ENCODE measurements at regions not wholly inside any gene's neighbourhood (a gene's known extent, or its start where the extent isn't known, plus 50 kb on each side); places are given as distances from the start of the nearest gene placed in this dataset.
"Not testable (repeated sequence)": the region's sequence is repeated elsewhere in the genome, so short reads cannot be mapped to it uniquely, and the experiment has no call there.

DNA sequence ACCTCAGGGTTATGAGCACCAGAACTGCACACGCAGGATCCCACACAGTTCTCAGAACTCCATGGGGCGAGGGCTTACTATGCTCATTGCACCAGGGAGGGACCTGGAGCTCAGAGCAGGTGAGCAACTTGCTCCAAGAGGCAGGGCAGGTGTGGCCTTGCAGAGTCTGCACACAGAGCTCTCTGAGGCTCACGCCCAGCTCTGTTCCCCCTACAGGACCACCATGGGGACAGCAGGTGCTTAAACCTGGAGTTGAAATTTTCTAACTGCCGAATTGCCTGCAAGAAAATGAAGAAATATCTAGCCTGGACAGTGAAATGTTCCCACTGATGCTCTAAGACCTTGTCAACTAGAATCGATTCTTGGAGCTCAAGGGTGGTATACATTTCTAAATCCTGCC, 49.9 kb upstream of the MSMB start:
- intact Hi-C loops (cut with micrococcal nuclease), result loop anchor here (10.0 kb wide), 1 partner anchor 61 kb away; the partner anchor contains the start of gene NCOA4

DNA sequence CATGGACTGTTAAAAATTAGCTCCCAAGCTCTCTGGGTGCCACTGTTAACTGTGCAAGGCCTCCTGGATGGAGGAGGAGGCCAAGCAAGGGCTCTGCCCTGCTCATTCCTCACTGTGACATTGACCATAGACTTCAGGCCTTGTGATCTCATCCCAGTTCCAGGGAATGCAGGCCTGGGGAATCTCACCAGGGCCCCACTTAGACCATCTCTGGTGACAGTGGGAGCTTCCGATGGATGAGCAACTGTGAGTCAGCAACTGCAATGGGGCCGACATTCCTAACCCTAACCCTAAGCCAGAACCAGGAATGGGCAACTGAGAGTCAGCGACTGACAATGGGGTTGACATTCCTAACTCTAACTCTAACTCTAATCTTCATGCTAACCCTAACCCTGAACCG, 50.4 kb upstream of the MSMB start:
- intact Hi-C loops (cut with micrococcal nuclease), result loop anchor here (10.0 kb wide), 1 partner anchor 62 kb away; the partner anchor contains the start of gene NCOA4

DNA sequence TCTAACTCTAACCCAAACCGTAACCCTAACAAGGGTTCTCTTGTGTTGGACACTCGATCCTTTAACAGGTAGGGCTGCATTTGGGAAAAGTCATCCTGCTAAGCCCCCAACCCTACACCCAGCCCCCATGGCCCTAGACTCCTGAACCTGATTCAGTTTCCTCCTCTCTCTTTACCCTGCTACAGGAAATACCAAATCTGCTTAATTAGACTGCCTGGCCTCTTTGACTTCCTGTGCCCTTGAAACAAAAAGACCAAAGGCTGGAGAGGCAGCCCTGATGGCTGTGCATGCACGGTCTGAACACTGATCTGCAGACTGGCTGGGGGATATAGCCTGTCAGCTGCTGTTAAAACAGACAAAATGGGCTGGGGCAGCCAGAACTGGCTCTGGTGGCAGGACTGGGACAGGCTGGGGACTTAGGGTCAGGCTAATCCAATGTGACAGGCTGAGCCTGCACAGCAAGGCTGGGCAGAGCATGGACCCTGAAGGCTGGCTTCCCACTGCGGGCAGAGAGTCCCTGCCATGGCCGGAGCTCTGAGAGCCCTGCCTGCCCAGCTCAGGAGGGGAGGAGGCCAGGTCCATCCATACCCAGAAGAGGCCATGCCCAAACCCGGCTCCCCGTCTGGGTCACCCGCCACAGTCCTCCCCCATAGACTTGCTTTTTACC, 51.0 kb upstream of the MSMB start:
- intact Hi-C loops (cut with micrococcal nuclease), result loop anchor here (10.0 kb wide), 1 partner anchor 62 kb away; the partner anchor contains the start of gene NCOA4

DNA sequence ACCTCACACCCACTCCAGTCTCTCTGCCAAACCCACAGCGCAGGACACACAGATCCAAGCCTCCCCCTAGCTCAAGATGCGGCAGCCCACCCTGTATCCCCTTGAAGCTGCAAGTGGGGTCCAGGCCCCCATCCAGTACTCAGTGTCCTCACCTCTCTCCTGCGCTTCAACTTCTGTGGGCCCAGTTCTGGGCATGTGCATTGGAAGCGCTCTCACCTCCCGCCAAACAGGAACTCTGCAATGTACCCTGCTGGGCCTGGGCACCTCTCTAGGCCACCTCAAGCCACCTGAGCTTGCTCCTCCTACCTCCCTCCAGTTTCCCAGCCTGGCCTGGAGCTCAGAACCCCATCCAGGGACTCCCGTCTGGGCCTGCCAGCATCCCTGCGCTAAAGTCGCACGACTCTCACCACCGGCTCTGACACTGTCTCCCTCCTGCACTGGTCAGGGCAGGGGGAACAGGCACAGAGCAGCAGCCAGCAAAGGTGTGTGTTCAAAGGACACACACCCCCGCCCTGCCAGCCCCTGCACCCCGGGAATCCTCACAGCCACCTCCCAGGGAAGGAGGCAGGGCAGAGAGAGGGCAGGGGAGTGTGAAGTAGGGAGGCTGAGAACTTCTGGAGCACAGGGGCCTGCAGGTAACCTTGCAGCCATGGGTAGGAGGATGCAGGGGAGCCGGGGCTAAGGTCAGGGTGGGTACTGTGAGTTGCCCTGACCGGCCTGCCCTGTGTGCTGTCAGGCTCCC, 51.7 kb upstream of the MSMB start:
- intact Hi-C loops (cut with micrococcal nuclease), result loop anchor here (10.0 kb wide), 1 partner anchor 63 kb away; the partner anchor contains the start of gene NCOA4

DNA sequence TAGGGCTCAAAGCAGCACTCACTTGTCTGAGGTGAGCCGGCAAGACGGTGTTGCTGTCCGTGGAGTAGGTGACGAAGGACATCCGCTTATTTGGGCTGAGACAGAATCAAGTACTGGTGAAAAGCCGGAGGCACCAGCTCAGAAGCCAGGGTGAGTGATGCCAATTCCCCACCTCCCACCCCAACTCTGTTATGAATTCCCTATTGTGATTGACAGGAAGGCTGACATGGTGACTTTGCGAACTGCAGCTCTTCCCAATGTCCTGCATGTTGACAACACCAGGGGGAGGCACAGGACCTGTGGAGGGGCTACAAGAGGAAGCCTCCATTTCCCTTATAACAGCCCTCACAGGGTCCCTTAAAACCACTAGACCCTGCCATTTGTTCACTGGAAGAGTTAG, 52.3 kb upstream of the MSMB start:
- intact Hi-C loops (cut with micrococcal nuclease), result loop anchor here (10.0 kb wide), 1 partner anchor 64 kb away; the partner anchor contains the start of gene NCOA4

DNA sequence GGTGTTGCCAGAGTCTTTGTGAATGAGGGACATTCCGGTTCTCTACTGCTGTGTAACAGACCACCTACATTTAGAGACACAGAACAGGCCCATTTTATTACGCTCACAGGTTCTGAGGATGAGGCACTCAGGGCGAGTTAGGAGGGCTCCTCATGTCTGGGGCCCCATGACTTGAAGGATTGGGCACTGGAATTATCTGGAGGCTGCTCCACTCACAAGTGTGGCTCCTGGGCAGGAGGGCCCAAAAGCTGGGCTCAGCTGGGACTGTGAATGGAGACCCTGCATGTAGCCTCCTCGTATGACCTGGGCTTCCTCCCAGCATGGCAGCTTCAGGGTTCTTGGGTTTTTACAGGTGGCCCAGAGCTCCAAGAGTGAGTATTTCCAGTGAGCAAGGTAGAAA, 52.9 kb upstream of the MSMB start:
- intact Hi-C loops (cut with micrococcal nuclease), result loop anchor here (10.0 kb wide), 1 partner anchor 64 kb away; the partner anchor contains the start of gene NCOA4

DNA sequence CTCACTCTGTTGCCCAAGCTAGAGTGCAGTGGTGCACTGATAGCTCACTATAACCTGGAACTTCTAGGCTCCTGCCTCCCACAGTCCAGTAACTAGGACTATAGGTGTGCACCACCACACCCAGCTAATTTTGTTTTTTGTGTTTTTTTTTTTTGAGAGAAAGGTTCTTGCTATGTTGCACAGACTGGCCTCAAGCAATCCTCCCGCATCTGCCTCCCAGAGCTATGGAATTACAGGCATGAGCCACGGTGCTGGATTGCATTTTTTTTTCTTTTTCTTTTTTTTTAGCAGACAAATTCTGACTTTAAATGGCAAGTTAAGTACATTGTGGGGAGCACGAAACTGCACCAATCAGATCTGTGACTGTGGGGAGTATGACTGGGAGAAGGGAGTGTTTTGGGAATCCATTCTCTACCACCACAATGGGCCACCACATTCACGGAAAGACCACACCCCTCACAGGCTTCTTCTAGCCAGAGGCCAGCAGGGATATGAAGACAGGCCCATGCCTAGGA, 58.1 kb upstream of the MSMB start:
- intact Hi-C loops (cut with micrococcal nuclease), result no loop called here

DNA sequence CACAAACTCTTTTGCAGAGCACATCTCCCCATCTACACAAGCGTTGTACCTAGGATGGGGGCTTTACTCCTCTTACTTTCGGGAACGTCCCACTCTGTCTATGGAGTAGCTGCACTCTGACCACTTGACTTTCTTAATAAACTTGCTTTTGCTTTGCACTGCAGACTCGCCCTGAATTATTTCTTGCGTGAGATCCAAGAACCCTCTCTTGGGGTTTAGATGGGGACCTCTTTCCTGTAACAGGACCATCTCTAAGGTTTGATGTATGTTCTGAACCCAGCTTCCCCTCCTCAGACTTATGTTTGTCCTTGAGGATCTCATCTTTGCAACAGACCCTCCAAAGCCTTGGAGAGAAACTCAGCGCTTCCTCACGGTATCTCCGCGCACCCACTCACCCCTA, 59.3 kb upstream of the MSMB start:
- intact Hi-C loops (cut with micrococcal nuclease), result loop anchor here (5.0 kb wide), 1 partner anchor 1277 kb away; the partner anchor contains the start of gene ZNF488

DNA sequence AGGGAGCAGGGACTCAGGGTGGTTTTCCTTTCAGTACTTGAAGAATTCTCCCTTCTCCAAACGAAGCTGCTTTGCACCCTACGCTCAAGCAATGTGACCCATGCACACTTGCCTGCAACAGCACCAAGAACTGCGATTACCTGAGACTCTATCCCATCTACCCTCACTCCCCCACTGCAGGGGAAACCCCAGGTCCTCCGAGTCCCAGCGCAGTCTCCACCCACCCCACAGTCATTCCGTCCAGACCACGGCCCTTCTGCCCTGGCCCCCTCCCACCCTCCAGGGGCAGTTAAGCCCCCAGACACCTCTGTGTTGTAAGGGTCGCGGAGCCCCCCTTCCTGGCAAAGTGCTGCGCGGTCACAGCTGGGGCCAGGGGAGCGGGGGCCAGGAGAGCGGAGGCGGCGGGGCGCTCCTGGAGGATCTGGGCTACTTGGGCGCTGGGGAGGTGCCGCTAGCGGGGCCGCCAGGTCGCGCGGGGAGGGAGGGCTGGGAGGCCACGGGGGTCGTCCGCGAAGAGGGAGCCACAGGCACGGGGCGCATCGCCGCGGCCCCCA, 59.9 kb upstream of the MSMB start:
- intact Hi-C loops (cut with micrococcal nuclease), result loop anchor here (5.0 kb wide), 1 partner anchor 1276 kb away; the partner anchor contains the start of gene ZNF488

DNA sequence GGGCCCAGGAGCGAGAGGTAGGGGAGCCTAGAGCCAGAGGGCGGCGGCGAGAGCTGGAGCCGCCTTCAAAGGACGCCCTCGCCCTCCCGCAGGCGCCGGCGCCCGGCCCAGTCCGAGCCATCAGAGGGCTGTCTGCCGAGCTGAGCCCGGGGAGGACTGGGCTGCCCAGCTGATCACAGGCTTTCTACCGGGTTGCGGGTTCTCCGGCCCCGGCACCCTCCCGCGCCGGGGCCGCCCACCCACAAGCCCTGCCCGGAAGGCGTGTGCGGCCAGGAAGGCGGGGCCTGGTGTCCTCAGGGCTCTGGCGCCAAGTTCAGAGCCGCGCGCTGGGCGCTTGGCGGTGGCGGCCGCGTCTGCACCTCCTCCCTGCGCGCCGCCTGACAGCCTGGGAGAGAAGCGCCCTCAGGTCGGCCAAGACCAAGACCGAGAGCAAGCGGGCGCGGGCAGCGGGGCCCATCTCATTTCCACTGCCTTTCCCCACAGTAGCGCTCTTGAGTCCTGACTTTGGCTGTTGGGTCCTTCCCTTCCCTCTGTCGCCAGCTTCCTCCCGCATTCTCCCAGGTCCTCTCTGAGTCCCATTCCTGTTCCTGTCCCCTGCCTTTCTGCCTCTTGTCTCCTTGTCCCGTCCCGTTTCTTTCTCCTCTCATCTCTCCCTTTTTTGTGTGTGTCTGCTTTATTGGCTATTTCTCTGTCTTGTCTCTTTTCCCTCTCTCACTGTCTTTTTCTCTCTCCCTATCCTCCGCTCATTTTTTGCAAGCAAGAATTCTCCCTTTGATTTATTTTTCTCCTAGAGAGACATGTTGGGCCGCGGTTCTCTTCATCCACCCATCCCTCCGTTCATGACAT, 60.6 kb upstream of the MSMB start:
- intact Hi-C loops (cut with micrococcal nuclease), result loop anchor here (5.0 kb wide), 1 partner anchor 1276 kb away; the partner anchor contains the start of gene ZNF488

DNA sequence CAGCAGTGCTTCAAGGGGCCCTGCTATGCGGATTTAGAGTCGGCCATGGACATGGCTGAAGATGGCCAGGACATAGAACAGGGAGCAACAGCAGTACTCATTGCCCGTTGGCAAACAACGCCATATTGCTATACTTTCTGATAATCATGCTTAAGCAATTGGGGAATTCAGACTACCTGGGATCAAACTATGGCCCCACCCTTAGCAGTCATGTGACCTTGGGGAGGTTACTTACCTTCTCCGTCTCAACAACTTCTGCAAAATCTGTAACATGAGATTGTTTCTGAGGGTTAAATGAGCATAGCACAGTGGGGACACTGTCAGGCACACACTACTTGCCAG, 62.1 kb upstream of the MSMB start:
- intact Hi-C loops (cut with micrococcal nuclease), result loop anchor here (5.0 kb wide), 1 partner anchor 1274 kb away; the partner anchor contains the start of gene ZNF488

DNA sequence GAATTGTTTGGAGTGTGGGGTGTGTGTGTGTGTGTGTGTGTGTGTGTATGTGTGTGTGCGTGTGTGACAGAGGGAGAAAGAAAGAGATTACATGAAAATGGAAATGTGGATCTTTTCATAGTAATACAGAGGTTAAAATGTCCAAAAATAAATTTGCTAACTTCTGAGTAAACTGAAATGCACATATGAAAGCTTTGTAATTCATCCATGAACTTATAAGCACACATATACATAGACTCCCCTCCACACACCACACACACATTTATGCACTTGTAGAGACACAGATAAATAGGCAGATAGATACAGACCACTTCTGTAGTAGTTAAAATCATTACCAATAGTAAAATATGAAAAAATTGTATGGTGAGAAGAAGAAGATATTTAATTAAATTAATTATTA, 108.2 kb upstream of the MSMB start:
- intact Hi-C loops (cut with micrococcal nuclease), result not testable (repeated sequence)

DNA sequence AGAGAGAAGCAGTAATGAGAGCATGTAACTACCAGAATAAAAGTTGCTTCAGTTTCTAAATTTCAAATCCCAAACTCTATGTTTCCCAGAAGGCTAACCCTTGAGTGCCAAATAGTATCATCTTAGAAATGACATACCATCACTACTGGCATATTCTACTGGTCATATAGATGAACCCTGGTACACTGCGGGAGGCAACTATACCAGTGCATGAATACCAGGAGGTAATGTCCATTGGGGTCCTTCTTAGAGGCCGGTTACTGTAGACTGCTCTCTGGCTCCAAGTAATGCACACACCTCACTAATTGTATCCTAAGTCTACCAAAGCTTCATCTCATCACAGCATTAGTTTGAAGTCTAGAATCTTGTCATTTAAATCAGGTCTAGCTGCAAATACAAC, 108.6 kb upstream of the MSMB start:
- intact Hi-C loops (cut with micrococcal nuclease), result not testable (repeated sequence)

DNA sequence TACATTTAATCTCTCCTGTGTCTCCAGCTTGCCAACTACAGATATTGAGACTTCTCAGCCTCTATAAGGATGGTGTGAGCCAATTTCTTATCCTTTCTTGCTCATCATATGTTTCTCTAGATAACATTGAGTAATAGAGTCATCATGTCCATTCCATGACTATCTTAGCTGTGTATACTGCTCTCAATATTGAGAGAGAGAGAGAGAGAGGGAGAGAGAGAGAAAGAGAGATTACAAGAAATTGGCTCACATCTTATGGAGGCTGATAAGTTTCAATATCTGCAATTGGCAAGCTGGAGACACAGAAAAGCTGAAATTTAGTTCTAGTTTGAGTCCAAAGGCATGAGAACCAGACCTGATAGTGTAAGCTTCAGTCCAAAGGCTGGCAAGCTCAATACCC, 110.8 kb upstream of the MSMB start:
- intact Hi-C loops (cut with micrococcal nuclease), result not testable (repeated sequence)

DNA sequence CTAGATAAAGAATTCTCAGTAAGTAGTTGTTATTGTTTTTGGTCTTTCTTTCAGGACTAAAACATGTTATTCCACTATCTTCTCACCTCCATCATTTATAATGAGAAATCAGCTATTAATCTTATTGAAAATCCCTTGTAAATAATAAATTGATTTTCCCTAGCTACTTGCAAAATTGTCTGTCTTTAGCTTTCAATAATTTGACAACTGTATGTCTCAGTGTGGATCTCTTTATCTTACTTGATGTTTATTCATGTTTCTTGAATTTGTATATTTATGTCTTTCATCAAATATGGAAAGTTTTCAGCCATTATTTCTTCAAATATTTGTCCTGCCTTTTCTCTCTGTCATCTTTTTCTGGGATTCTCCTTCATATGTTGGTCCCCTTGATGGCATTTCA, 117.1 kb upstream of the ANTXRL start:
- intact Hi-C loops (cut with micrococcal nuclease), result no loop called here

DNA sequence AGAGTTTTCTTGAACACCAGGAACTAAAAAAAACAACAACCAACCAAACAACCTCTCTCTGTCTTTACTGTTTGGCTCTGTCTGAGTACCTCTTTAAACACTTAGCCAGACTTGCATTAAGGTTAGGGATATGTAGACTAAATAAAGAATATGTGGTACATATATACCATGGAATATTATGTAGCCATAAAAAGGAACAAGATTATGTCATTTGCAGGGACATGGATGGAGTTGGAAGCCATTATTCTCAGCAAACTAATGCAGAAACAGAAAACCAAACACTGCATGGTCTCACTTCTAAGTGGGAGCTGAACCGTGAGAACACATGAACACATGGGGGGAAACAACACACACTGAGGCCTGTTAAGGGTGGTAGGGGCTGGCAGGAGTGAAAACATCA, 116.0 kb upstream of the ANTXRL start:
- intact Hi-C loops (cut with micrococcal nuclease), result no loop called here

DNA sequence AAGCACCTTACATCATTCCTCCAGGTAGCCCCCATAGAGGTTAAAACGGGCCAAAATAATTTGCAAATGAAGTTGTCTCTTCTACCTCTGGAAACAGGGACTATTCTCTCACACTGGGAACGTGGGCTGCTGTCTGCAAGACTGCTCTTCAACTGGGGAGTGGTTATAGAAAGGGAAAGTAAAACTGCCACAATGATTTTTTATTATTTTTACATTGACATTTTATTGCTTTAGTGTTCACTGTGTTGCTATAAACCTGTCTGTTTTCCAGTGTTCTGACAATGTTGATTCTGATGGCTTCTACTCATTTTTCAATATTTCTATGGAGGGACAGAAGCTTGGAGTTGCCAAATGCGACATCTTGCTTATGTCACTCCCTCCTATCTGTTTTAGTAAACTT, 115.1 kb upstream of the ANTXRL start:
- intact Hi-C loops (cut with micrococcal nuclease), result no loop called here

DNA sequence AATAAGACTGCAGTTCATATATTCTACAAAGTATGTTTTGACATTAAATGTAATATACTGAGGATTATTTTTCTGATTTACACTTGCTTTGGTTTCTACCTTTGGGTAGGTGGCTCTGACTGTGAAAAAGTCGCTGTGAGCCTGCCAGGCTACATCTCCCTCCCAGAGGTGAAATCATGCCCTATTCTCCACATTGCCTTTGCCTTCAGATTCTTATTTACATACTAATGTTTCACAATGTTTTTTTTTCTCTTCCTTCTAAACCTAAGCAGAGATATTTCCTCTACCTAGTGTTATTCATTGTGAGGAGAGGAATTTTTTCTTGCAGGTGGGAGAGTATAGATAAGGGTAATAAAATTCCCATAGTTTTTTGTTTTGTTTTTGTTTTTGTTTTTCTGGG, 111.5 kb upstream of the ANTXRL start:
- intact Hi-C loops (cut with micrococcal nuclease), result no loop called here

DNA sequence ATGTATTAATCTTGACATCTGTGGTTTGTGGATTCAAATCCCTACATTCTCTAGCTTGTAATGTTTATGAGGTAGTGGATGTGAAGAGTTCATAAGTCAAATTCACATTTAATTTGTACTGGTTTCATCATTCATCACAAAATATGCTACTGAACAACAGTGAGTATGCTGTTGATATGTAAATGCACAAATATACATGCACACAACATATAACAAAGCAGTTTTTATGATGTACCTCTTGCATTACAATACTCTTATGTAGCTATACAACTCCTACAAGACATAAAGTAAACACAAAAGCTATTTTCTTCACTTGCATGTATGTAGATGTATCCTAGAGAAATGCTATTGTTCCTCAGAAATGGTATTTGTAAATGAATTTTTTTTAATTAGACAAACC, 111.0 kb upstream of the ANTXRL start:
- intact Hi-C loops (cut with micrococcal nuclease), result no loop called here

DNA sequence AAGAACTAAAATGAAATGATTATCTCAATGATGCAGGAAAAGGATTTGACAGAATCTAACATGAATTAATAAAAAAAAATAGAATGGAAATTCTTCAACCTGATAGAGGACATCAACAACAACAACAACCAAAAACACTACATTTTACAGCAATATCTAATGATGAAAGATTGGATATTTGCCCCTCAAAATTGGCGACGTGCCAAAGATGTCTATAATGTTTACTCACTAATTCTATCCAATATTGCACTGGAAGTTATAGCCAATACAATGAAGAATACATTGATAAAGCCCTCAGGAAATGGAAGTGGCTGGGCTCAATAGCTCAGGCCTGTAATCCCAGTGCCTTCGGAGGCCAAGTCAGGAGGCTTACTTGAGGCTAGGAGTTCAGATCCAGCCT, 99.4 kb upstream of the ANTXRL start:
- intact Hi-C loops (cut with micrococcal nuclease), result not testable (repeated sequence)

DNA sequence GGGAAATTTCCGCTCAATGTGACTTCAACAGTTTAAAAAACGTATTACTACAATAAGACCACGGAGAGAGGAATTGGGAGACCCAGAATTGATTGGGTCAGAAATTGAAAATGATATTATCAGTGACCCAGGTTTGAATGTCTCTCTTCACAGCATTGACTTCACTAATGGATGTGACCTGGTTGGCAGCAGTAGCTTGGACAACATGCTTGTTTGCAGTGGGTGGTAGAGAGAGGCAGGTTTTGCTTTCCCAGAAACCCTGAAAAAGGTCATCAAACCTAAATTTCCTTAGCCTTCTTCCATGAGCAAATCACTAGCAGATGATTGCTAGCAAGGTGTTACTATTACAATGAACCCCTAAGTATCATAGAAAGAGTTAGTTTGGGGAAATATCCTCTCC, 89.7 kb upstream of the ANTXRL start:
- intact Hi-C loops (cut with micrococcal nuclease), result no loop called here

All from T-helper 2 cell treated with Interferon-gamma antibody and Interleukin-4, amounts not matched to agents 100 ng/mL and 5 ng/mL, for 36 hours (primary cell).